Erythroblast (primary cell): ENCODE measurements at regions not wholly inside any gene's neighbourhood (a gene's known extent, or its start where the extent isn't known, plus 50 kb on each side); places are given as distances from the start of the nearest gene placed in this dataset.

ENCODE experiments used
- GATA1 ChIP-seq: IDR thresholded peaks from 2 replicates; pipeline ENCODE4 v1.6.1; 2011; ENCODE audit warnings: low read depth, mild to moderate bottlenecking, control low read depth, low read length, moderate library complexity
- POLR2A ChIP-seq: IDR thresholded peaks from 2 replicates; pipeline ENCODE4 v1.6.1; 2011; ENCODE audit warnings: mild to moderate bottlenecking, low read length

- TF ChIP-seq POLR2A = no peak
- no peak for TF ChIP-seq GATA1
These were observed 74.6 kb downstream of the NENF start for GRCh38 chr1:212507369-212507768.
